Neural progenitor cell (in vitro differentiated cells): ENCODE measurements at regions not wholly inside any gene's neighbourhood (a gene's known extent, or its start where the extent isn't known, plus 50 kb on each side); places are given as distances from the start of the nearest gene placed in this dataset.

Experiments
- DNase-seq: peaks from one replicate; pipeline ENCODE4 v3.0.0-alpha.2; 2016; ENCODE audit warnings: low spot score
- H2AFZ ChIP-seq: fragments of 200-600 bp; sonication (generic); replicated peaks from 2 replicates; pipeline ENCODE4 v1.6.1; 2016; ENCODE audit warnings: antibody characterized with exemption
- H3F3A ChIP-seq: fragments of 200-600 bp; sonication (generic); 2 replicates; pipeline ENCODE4 v1.6.1; 2016; ENCODE audit warnings: antibody characterized with exemption, low read depth
- H3K27ac ChIP-seq: fragments of 200-600 bp; sonication (generic); 2 replicates; pipeline ENCODE4 v1.5.1; 2016; ENCODE audit warnings: mild to moderate bottlenecking
- H3K27me3 ChIP-seq: fragments of 200-600 bp; sonication (generic); 2 replicates; pipeline ENCODE4 v1.6.1; 2016; ENCODE audit warnings: mild to moderate bottlenecking, moderate library complexity
- H3K36me3 ChIP-seq: fragments of 200-600 bp; sonication (generic); 2 replicates; pipeline ENCODE4 v1.5.1; 2016
- H3K4me1 ChIP-seq: fragments of 200-600 bp; sonication (generic); 2 replicates; pipeline ENCODE4 v1.6.1; 2016; ENCODE audit warnings: mixed run types
- H3K4me2 ChIP-seq: fragments of 200-600 bp; sonication (generic); 2 replicates; pipeline ENCODE4 v1.6.1; 2016
- H3K4me3 ChIP-seq: fragments of 200-600 bp; sonication (generic); 2 replicates; pipeline ENCODE4 v1.5.1; 2016
- H3K79me2 ChIP-seq: fragments of 200-600 bp; sonication (generic); 2 replicates; pipeline ENCODE4 v1.6.1; 2016; ENCODE audit warnings: low read depth
- H3K9ac ChIP-seq: fragments of 200-600 bp; sonication (generic); 2 replicates; pipeline ENCODE4 v1.6.1; 2016
- H3K9me3 ChIP-seq: fragments of 200-600 bp; sonication (generic); 2 replicates; pipeline ENCODE4 v1.5.1; 2016; ENCODE audit warnings: low read depth
- H4K20me1 ChIP-seq: fragments of 200-600 bp; sonication (generic); 2 replicates; pipeline ENCODE4 v1.6.1; 2016; ENCODE audit warnings: low read depth
- H3K27ac Mint-ChIP-seq: 3 replicates; pipeline ENCODE4 v1.8.0; 2021; ENCODE audit warnings: mixed read lengths
- H3K27me3 Mint-ChIP-seq: 2 replicates; pipeline ENCODE4 v1.8.0; 2022; ENCODE audit warnings: low read depth, mild to moderate bottlenecking, inconsistent platforms, moderate library complexity, mixed read lengths; ENCODE audit not compliant: insufficient read depth
- H3K36me3 Mint-ChIP-seq: 3 replicates; pipeline ENCODE4 v1.8.0; 2021; ENCODE audit warnings: mixed read lengths
- H3K4me1 Mint-ChIP-seq: 3 replicates; pipeline ENCODE4 v1.8.0; 2021; ENCODE audit warnings: mixed read lengths
- H3K4me3 Mint-ChIP-seq: 3 replicates; pipeline ENCODE4 v1.8.0; 2021; ENCODE audit warnings: mild to moderate bottlenecking, moderate library complexity, mixed read lengths
- H3K9me3 Mint-ChIP-seq: 3 replicates; pipeline ENCODE4 v1.8.0; 2020; ENCODE audit warnings: mixed read lengths
- CTCF ChIP-seq: fragments of 200-600 bp; sonication (generic); IDR thresholded peaks from 2 replicates; pipeline ENCODE4 v1.5.1; 2017; ENCODE audit warnings: antibody characterized with exemption, mild to moderate bottlenecking
- EZH2 ChIP-seq: fragments of 200-600 bp; sonication (generic); IDR thresholded peaks from 2 replicates; pipeline ENCODE4 v1.6.1; 2017; ENCODE audit warnings: antibody characterized with exemption, mild to moderate bottlenecking, moderate library complexity
- EZH2phosphoT487 ChIP-seq: fragments of 200-600 bp; sonication (generic); IDR thresholded peaks from 2 replicates; pipeline ENCODE4 v1.6.1; 2017; ENCODE audit warnings: antibody characterized with exemption

- H3K9ac ChIP-seq: no peak overlapping the region
Measured at GRCh38 chr6:15752820-15753219, 90.0 kb upstream of the DTNBP1 start.

GRCh38 chr6:15751721-15752350, 89.0 kb upstream of the DTNBP1 start:
- Mint-ChIP-seq H3K4me1 (peaks cover 6% of the 10 kb centered on the region), H3K36me3 (no peaks in the 10 kb centered on the region), H3K4me3 (no peak overlapping the region), H3K27ac (no peak overlapping the region), H3K9me3 (no peaks in the 10 kb centered on the region), H3K27me3 (peaks cover 5% of the 10 kb centered on the region)
- Histone ChIP-seq H3K4me3 (no peak overlapping the region), H3K4me2 (no peak overlapping the region), H3K36me3 (no peaks in the 10 kb centered on the region), H3K4me1 (peaks cover 9% of the 10 kb centered on the region), H3K27ac (no peak overlapping the region), H3K9me3 (no peaks in the 10 kb centered on the region), H4K20me1 (no peaks in the 10 kb centered on the region), H3F3A (no peaks in the 10 kb centered on the region), H3K9ac (no peak overlapping the region), H3K79me2 (no peaks in the 10 kb centered on the region), H2AFZ (no peak overlapping the region), H3K27me3 (no peaks in the 10 kb centered on the region)
- TF ChIP-seq EZH2 (no peak), CTCF (no peak), EZH2phosphoT487 (no peak)
- DNase-seq: no peak

More at GRCh38 chr6:15752820-15753219, 90.0 kb upstream of the DTNBP1 start:
- peaks cover 9% of the 10 kb centered on the region for H3K27me3 Mint-ChIP-seq
- Histone ChIP-seq H3F3A (no peaks in the 10 kb centered on the region), H3K27ac (no peak overlapping the region), H3K4me2 (no peak overlapping the region), H3K4me3 (no peak overlapping the region), H3K36me3 (no peaks in the 10 kb centered on the region), H3K79me2 (no peaks in the 10 kb centered on the region), H4K20me1 (no peaks in the 10 kb centered on the region), H3K9me3 (no peaks in the 10 kb centered on the region), H2AFZ (no peak overlapping the region), H3K4me1 (peaks cover 9% of the 10 kb centered on the region), H3K27me3 (no peaks in the 10 kb centered on the region)
- H3K4me1 Mint-ChIP-seq: peaks cover 6% of the 10 kb centered on the region
- no peaks in the 10 kb centered on the region for H3K36me3 Mint-ChIP-seq
- H3K9me3 Mint-ChIP-seq: peaks cover under 1% of the 10 kb centered on the region
- DNase-seq: peak; percentile 35
- no peak overlapping the region for H3K27ac Mint-ChIP-seq
- H3K4me3 Mint-ChIP-seq: no peak overlapping the region
- TF ChIP-seq EZH2 (no peak), CTCF (peak; percentile 23)

GRCh38 chr6:15748341-15748740, 85.5 kb upstream of the DTNBP1 start:
- H4K20me1 ChIP-seq: no peaks in the 10 kb centered on the region
- H3K27ac ChIP-seq: no peak overlapping the region
- no peaks in the 10 kb centered on the region for H3K9me3 ChIP-seq
- H3K79me2 ChIP-seq: no peaks in the 10 kb centered on the region
- H3K9ac ChIP-seq: no peak overlapping the region
- H3K27me3 ChIP-seq: no peaks in the 10 kb centered on the region
- DNase-seq: no peak
- H3K4me1 ChIP-seq: no peaks in the 10 kb centered on the region
- H3F3A ChIP-seq: no peaks in the 10 kb centered on the region
- peaks cover 6% of the 10 kb centered on the region for H3K4me1 Mint-ChIP-seq
- no peaks in the 10 kb centered on the region for H3K9me3 Mint-ChIP-seq
- H3K36me3 ChIP-seq: no peaks in the 10 kb centered on the region
- no peak overlapping the region for H2AFZ ChIP-seq
- TF ChIP-seq CTCF (no peak), EZH2 (no peak), EZH2phosphoT487 (no peak)
- H3K27ac Mint-ChIP-seq: no peak overlapping the region
- no peak overlapping the region for H3K4me3 Mint-ChIP-seq
- no peaks in the 10 kb centered on the region for H3K36me3 Mint-ChIP-seq
- H3K27me3 Mint-ChIP-seq: peaks cover 5% of the 10 kb centered on the region
- no peak overlapping the region for H3K4me2 ChIP-seq
- no peak overlapping the region for H3K4me3 ChIP-seq
